NCI-H187 (cell line): ENCODE measurements at regions not wholly inside any gene's neighbourhood (a gene's known extent, or its start where the extent isn't known, plus 50 kb on each side); places are given as distances from the start of the nearest gene placed in this dataset.

Experiments used
- DNase-seq, 2 experiments: peaks; one replicate each; lab custom pipeline; 2025; lab: John Stamatoyannopoulos, UW

- DNase-seq, result no peak
Measured at GRCh38 chr15:37576952-37577351, 357.5 kb upstream of the TMCO5A start.

- no peak for DNase-seq
Measured at GRCh38 chr15:37581866-37582532, 352.4 kb upstream of the TMCO5A start.

GRCh38 chr15:37582852-37583251 is 351.6 kb upstream of the TMCO5A start:
- no peak for DNase-seq

GRCh38 chr15:37586011-37586583 is 348.3 kb upstream of the TMCO5A start:
- no peak for DNase-seq

GRCh38 chr15:37586976-37587375 is 347.5 kb upstream of the TMCO5A start:
- DNase-seq, result no peak

- no peak for DNase-seq
Measured at GRCh38 chr15:37594417-37594816, 340.0 kb upstream of the TMCO5A start.

- DNase-seq, result no peak
Measured at GRCh38 chr15:37595426-37595970, 338.9 kb upstream of the TMCO5A start.

GRCh38 chr15:37599156-37599555 is 335.3 kb upstream of the TMCO5A start:
- DNase-seq, result no peak

- no peak for DNase-seq
Measured at GRCh38 chr15:37616215-37616614, 318.2 kb upstream of the TMCO5A start.

GRCh38 chr15:37618353-37618752 is 316.1 kb upstream of the TMCO5A start:
- DNase-seq, result no peak

GRCh38 chr15:37619358-37620042 is 314.9 kb upstream of the TMCO5A start:
- DNase-seq, result no peak

- no peak for DNase-seq
Measured at GRCh38 chr15:37625576-37625975, 308.9 kb upstream of the TMCO5A start.

- DNase-seq, result no peak
Measured at GRCh38 chr15:37628507-37628906, 305.9 kb upstream of the TMCO5A start.

- DNase-seq, result no peak
Measured at GRCh38 chr15:37636736-37637135, 297.7 kb upstream of the TMCO5A start.

GRCh38 chr15:37638116-37638515 is 296.3 kb upstream of the TMCO5A start:
- no peak for DNase-seq

- DNase-seq, result no peak
Measured at GRCh38 chr15:37638691-37639090, 295.7 kb upstream of the TMCO5A start.

- no peak for DNase-seq
Measured at GRCh38 chr15:37652646-37653417, 281.6 kb upstream of the TMCO5A start.

- no peak for DNase-seq
Measured at GRCh38 chr15:37678124-37678523, 256.3 kb upstream of the TMCO5A start.

- DNase-seq, result no peak
Measured at GRCh38 chr15:37679627-37680026, 254.8 kb upstream of the TMCO5A start.

- DNase-seq, result no peak
Measured at GRCh38 chr15:37682304-37682703, 252.1 kb upstream of the TMCO5A start.

GRCh38 chr15:37691911-37692310 is 242.5 kb upstream of the TMCO5A start:
- DNase-seq, result no peak

GRCh38 chr15:37693926-37694325 is 240.5 kb upstream of the TMCO5A start:
- DNase-seq, result no peak
